ENCODE measurements at regions not wholly inside any gene's neighbourhood (a gene's known extent, or its start where the extent isn't known, plus 50 kb on each side); places are given as distances from the start of the nearest gene placed in this dataset.
"Not testable (repeated sequence)": the region's sequence is repeated elsewhere in the genome, so short reads cannot be mapped to it uniquely, and the experiment has no call there.

DNA sequence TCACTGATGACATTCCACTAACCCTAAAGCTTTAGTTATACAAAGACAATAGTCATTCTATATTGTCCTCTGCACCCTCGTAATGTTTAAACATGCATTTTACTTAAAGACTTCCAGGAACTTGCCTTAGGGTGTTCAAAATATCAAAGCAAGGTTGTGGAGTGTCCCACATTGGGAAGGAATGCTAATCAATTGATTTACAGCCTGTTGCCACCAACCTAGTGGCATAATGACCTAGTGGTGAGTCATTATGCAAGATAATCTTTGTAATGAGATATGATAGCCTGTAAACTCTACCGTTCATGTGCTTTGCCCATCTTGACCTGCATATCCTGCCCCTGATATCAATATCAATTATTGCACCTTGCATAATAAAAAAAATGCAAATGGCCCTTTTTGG is 542.9 kb downstream of the CDH9 start:
- DNase-seq (ENCODE audit: low spot score): no peak
- no peak overlapping the region for H3K27ac ChIP-seq
- no peaks in the 10 kb centered on the region for H3K4me1 ChIP-seq (ENCODE audit: insufficient read depth)
- H3K36me3 ChIP-seq (replicated peaks; ENCODE audit: insufficient read depth, low read depth): no peaks in the 10 kb centered on the region
- no peaks in the 10 kb centered on the region for H3K79me2 ChIP-seq
- no peaks in the 10 kb centered on the region for H3K9me2 ChIP-seq (replicated peaks; ENCODE audit: insufficient read depth)
- H4K20me1 ChIP-seq (ENCODE audit: insufficient read depth, poor library complexity, severe bottlenecking): no peaks in the 10 kb centered on the region
- WGBS (ENCODE audit: low lambda C conversion rate, missing lambda C conversion rate): 36% methylated on average over 2 of the region's 2 CpGs
- no peak overlapping the region for H2AFZ ChIP-seq
- H3K27me3 ChIP-seq: no peaks in the 10 kb centered on the region
- no peaks in the 10 kb centered on the region for H3K9me3 ChIP-seq (ENCODE audit: low read depth)
- no peak for TF ChIP-seq EZH2phosphoT487 (IDR thresholded peaks at IDR 0.05; ENCODE audit: low read depth, severe bottlenecking, unreplicated experiment)
- H3K4me2 ChIP-seq: no peak overlapping the region
- no peak overlapping the region for H3K4me3 ChIP-seq

DNA sequence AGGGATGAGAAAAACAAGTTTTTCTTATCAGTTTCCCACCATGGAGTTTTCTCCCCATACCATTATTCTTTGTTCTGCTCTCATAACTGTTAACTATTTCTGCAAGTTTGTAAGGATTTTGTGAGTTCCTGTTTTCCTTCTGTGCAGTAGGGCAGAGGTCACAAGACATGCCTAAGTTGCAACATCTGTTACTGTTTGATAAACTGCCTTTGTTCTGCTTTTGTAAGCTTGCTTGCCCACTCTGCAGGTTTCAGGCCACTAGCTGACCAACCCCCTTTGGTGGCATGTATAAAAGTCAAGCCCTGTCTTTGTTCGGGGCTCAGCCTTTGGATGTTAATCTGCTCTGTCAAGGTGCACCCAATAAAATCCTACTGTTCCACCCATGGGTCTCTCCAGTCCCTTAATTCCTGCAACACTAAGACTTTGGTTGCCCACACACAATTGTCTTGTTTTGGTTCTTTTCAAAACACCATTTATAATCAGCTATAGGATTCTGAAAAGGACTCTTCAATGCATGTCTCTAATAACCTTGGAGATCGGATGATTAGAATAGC is 545.4 kb downstream of the CDH9 start:
- Histone ChIP-seq H3K27me3 (no peaks in the 10 kb centered on the region), H3K9me2 (replicated peaks; ENCODE audit: insufficient read depth) (no peaks in the 10 kb centered on the region), H3K27ac (no peak overlapping the region), H2AFZ (no peak overlapping the region), H4K20me1 (ENCODE audit: insufficient read depth, poor library complexity, severe bottlenecking) (no peaks in the 10 kb centered on the region), H3K36me3 (replicated peaks; ENCODE audit: insufficient read depth, low read depth) (no peaks in the 10 kb centered on the region), H3K79me2 (no peaks in the 10 kb centered on the region), H3K4me3 (no peak overlapping the region), H3K9me3 (ENCODE audit: low read depth) (no peaks in the 10 kb centered on the region), H3K4me2 (no peak overlapping the region), H3K4me1 (ENCODE audit: insufficient read depth) (no peaks in the 10 kb centered on the region)
- TF ChIP-seq EZH2phosphoT487 (IDR thresholded peaks at IDR 0.05; ENCODE audit: low read depth, severe bottlenecking, unreplicated experiment) (no peak), EZH2 (IDR thresholded peaks at IDR 0.05; ENCODE audit: borderline replicate concordance) (no peak)
- TF ChIP-seq, protein P1, sequence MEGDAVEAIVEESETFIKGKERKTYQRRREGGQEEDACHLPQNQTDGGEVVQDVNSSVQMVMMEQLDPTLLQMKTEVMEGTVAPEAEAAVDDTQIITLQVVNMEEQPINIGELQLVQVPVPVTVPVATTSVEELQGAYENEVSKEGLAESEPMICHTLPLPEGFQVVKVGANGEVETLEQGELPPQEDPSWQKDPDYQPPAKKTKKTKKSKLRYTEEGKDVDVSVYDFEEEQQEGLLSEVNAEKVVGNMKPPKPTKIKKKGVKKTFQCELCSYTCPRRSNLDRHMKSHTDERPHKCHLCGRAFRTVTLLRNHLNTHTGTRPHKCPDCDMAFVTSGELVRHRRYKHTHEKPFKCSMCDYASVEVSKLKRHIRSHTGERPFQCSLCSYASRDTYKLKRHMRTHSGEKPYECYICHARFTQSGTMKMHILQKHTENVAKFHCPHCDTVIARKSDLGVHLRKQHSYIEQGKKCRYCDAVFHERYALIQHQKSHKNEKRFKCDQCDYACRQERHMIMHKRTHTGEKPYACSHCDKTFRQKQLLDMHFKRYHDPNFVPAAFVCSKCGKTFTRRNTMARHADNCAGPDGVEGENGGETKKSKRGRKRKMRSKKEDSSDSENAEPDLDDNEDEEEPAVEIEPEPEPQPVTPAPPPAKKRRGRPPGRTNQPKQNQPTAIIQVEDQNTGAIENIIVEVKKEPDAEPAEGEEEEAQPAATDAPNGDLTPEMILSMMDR (IDR thresholded peaks at IDR 0.05; ENCODE audit: poor library complexity): no peak
- DNase-seq (ENCODE audit: low spot score): no peak
- WGBS (ENCODE audit: low lambda C conversion rate, missing lambda C conversion rate): 79% methylated on average over 2 of the region's 2 CpGs

DNA sequence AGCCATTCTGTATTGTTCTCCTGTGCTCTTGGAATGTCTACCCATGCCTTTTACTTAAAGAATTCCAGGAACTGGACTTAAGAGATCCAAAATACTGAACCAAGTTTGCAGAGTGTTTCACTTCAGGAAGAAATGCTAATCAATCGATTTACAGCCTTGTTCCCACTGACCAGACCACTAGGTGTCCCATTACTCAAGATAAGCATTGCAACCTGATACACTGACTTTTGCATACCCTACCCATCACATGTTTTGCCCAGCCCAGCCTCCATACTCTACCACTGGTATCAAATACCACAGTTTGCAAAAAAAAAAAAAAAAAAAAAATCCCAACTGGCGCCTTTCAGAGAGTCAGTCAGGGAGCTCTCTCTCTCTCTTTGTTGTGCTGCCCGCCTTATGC is 550.8 kb downstream of the CDH9 start:
- no peaks in the 10 kb centered on the region for H3K36me3 ChIP-seq (replicated peaks; ENCODE audit: insufficient read depth, low read depth)
- H4K20me1 ChIP-seq (ENCODE audit: insufficient read depth, poor library complexity, severe bottlenecking): no peaks in the 10 kb centered on the region
- no peak overlapping the region for H2AFZ ChIP-seq
- DNase-seq (ENCODE audit: low spot score): no peak
- no peak overlapping the region for H3K4me2 ChIP-seq
- TF ChIP-seq EZH2 (IDR thresholded peaks at IDR 0.05; ENCODE audit: borderline replicate concordance) (no peak), EZH2phosphoT487 (IDR thresholded peaks at IDR 0.05; ENCODE audit: low read depth, severe bottlenecking, unreplicated experiment) (no peak)
- TF ChIP-seq, protein P1 (IDR thresholded peaks at IDR 0.05; ENCODE audit: poor library complexity): no peak
- no peak overlapping the region for H3K4me3 ChIP-seq
- WGBS (ENCODE audit: low lambda C conversion rate, missing lambda C conversion rate): 90% methylated on average over 3 of the region's 3 CpGs
- H3K27ac ChIP-seq: no peak overlapping the region
- no peaks in the 10 kb centered on the region for H3K4me1 ChIP-seq (ENCODE audit: insufficient read depth)
- no peaks in the 10 kb centered on the region for H3K9me2 ChIP-seq (replicated peaks; ENCODE audit: insufficient read depth)
- H3K79me2 ChIP-seq: no peaks in the 10 kb centered on the region
- no peaks in the 10 kb centered on the region for H3K9me3 ChIP-seq (ENCODE audit: low read depth)
- H3K27me3 ChIP-seq: no peaks in the 10 kb centered on the region

DNA sequence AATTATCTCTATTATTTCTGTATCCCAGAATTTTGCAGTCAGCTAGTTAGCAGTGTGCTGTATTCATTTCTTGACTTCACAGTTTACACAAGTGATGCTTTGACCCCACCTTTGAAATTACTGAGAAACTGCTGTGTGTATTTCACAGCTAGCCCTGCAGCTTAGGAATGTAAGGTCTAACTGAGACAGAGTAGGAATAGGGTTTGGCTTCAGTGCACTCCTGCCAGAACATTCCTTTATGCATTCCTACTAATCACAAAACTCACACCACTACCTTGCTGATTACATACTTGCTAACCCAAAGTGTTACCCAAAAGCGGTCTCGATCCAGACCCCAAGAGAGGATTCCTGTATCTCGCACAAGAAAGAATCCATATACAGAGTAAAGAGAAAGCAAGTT is 551.8 kb downstream of the CDH9 start:
- no peak overlapping the region for H3K27ac ChIP-seq
- no peak for TF ChIP-seq EZH2 (IDR thresholded peaks at IDR 0.05; ENCODE audit: borderline replicate concordance)
- TF ChIP-seq EZH2phosphoT487 (IDR thresholded peaks at IDR 0.05; ENCODE audit: low read depth, severe bottlenecking, unreplicated experiment): no peak
- TF ChIP-seq, protein P1 (IDR thresholded peaks at IDR 0.05; ENCODE audit: poor library complexity): no peak
- H4K20me1 ChIP-seq (ENCODE audit: insufficient read depth, poor library complexity, severe bottlenecking): no peaks in the 10 kb centered on the region
- no peaks in the 10 kb centered on the region for H3K9me2 ChIP-seq (replicated peaks; ENCODE audit: insufficient read depth)
- H2AFZ ChIP-seq: no peak overlapping the region
- no peaks in the 10 kb centered on the region for H3K79me2 ChIP-seq
- H3K36me3 ChIP-seq (replicated peaks; ENCODE audit: insufficient read depth, low read depth): no peaks in the 10 kb centered on the region
- H3K4me1 ChIP-seq (ENCODE audit: insufficient read depth): no peaks in the 10 kb centered on the region
- H3K4me2 ChIP-seq: no peak overlapping the region
- DNase-seq (ENCODE audit: low spot score): no peak
- WGBS (ENCODE audit: low lambda C conversion rate, missing lambda C conversion rate): 88% methylated on average over 3 of the region's 3 CpGs
- H3K4me3 ChIP-seq: no peak overlapping the region
- H3K27me3 ChIP-seq: no peaks in the 10 kb centered on the region
- H3K9me3 ChIP-seq (ENCODE audit: low read depth): no peaks in the 10 kb centered on the region

DNA sequence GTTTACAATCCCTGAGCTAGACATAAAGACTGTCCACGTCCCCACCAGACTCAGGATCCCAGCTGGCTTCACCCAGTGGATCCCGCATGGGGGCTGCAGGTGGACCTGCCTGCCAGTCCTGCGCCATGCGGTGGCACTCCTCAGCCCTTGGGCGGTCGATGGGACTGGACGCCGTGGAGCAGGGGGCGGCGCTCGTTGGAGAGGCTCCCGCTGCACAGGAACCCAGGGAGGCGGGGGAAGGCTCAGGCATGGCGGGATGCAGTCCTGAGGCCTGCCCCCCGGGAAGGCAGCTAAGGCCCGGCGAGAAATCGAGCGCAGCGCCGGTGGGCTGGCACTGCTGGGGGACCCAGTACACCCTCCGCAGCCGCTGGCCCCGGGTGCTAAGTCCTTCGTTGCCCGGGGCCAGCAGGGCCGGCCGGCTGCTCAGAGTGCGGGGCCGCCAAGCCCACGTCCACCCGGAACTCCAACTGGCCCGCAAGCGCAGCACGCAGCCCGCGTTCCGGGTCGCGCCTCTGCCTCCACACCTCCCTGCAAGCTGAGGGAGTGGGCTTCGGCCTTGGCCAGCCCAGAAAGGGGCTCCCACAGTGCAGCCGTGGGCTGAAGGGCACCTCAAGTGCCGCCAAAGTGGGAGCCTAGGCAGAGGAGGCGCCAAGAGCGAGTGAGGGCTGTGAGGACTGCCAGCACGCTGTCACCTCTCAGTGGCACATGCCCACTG is 553.1 kb downstream of the CDH9 start:
- not testable (repeated sequence) for H3K9me2 ChIP-seq (replicated peaks; ENCODE audit: insufficient read depth); H3K9me3 ChIP-seq (ENCODE audit: low read depth); H3K4me1 ChIP-seq (ENCODE audit: insufficient read depth); DNase-seq (ENCODE audit: low spot score); H3K36me3 ChIP-seq (replicated peaks; ENCODE audit: insufficient read depth, low read depth); H3K27me3 ChIP-seq; H3K4me3 ChIP-seq; H3K79me2 ChIP-seq; H2AFZ ChIP-seq; H3K4me2 ChIP-seq; H3K27ac ChIP-seq; H4K20me1 ChIP-seq (ENCODE audit: insufficient read depth, poor library complexity, severe bottlenecking)
- WGBS (ENCODE audit: low lambda C conversion rate, missing lambda C conversion rate): 98% methylated on average over 19 of the region's 46 CpGs

All from hepatocyte (in vitro differentiated cells).